ENCODE measurements at regions not wholly inside any gene's neighbourhood (a gene's known extent, or its start where the extent isn't known, plus 50 kb on each side); places are given as distances from the start of the nearest gene placed in this dataset.
"Not testable (repeated sequence)": the region's sequence is repeated elsewhere in the genome, so short reads cannot be mapped to it uniquely, and the experiment has no call there.

DNA sequence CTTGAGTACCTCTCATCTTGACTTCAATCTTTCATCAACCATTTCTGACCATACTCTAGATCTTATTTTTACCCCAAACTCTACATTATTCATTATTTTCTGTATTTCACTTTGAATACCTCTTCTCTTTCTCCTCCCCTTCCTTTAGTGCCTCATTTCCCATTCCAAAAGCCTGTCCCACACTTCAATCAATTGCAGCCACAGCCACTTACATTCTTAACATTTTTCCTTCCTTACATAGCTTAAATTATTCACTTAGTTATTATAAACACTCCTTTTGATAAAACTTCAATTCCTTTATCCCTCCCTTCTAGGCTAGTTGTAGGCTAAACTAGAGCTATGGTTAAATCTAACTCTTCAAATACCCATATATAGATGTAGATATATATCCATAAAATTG lies 344.0 kb downstream of the PRR16 start:
- no peak for DNase-seq (ENCODE audit: low read depth, low spot score)
- no peak overlapping the region for H3K4me3 ChIP-seq (ENCODE audit: low read length)

DNA sequence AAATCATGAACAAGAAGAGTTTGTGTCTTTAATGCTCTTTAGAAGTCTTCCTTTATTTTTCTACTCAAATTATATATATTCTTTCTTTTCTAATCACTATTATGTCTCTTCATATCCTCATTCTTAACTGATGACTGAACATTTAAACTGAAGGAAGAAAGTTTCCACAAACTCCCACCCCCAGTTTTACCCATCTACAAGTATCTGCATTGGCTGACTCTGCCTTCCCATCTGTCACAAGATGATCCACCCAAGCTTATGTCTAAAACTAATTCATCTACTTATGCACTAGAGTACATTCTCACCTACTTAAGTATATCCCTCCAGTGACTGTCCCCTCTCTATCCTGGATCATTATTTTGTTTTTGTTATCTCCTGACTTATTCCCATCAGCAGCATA lies 344.5 kb downstream of the PRR16 start:
- no peak overlapping the region for H3K4me3 ChIP-seq (ENCODE audit: low read length)
- DNase-seq (ENCODE audit: low read depth, low spot score), result no peak

DNA sequence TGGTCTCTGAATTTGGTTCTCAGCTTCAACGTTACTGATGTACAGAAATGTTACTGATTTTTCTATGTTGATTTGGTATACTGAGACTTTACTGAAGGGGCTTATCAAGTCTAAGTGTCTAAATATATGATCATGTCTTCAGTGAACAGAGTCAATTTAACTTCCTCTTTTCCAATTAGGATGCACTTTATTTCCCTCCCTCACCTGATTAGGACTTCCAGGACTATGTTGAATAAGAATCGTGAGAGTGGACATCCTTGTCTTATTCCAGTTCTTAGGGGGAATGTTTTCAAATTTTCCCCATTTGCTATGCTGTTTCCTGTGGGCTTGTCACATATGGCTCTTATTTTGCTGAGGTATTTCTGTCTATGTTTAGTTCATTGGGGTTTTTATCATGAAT lies 349.5 kb downstream of the PRR16 start:
- no peak overlapping the region for H3K4me3 ChIP-seq (ENCODE audit: low read length)
- DNase-seq (ENCODE audit: low read depth, low spot score), result no peak

DNA sequence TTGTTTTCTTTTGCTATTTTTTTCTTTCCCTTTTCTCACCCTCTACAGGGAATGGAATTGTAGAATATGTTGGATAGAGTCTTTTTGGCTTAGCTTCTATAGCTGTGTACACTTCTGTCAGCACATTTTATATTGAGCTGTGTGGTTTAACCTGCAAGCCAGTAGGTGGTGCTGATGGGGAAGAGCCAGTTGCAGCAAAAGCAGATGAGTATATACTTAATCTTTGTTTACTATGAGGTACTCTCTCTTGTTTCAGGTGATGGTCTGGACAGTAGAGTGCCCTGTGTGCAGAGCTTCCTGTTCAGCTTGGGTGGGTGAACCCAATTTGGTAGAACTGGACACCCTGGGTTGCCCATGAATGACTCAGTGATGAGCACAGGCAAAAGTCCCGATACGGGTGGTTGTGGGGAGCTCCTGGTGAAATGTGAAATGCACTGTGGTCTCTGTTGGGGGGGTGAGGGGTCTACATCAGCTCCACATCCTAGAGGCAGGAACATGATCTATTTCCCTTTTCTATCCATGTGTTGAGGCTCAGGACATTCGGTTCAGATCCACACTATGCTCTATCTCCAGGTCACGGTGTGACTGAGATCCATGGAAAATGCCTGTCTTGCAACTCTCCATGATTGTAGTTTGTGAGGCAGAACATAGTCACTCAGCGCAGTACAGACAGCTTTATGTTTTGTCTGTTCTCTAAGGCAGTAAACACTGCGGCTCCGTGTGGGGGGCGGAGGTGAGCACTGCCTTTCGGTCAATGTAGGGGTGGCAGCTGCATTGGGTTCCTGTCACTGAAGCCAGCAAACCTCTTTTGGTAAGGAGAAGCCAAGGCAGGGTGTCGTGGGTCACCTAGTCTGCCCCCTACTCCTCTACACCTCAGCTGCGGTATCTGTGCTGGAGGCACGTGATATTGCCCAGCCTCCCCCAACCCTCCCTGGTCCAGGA lies 353.2 kb downstream of the PRR16 start:
- DNase-seq (ENCODE audit: low read depth, low spot score), result peak; percentile 6
- no peak overlapping the region for H3K4me3 ChIP-seq (ENCODE audit: low read length)

DNA sequence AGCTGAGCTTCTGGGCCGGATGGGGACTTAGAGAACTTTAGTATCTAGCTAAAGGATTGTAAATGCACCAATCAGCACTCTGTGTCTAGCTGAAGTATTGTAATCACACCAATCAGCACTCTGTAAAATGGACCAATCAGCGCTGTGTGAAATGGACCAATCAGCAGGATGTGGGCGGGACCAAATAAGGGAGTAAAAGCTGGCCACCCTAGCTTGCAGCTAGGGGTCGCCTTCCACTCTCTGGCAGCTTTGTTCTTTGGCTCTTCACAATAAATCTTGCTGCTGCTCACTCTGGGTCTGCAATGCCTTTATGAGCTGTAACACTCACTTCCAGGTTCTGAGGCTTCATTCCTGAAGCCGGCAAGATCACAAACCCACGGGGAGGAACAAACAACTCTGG lies 354.0 kb downstream of the PRR16 start:
- no peak for DNase-seq (ENCODE audit: low read depth, low spot score)
- H3K4me3 ChIP-seq (ENCODE audit: low read length), result no peak overlapping the region

DNA sequence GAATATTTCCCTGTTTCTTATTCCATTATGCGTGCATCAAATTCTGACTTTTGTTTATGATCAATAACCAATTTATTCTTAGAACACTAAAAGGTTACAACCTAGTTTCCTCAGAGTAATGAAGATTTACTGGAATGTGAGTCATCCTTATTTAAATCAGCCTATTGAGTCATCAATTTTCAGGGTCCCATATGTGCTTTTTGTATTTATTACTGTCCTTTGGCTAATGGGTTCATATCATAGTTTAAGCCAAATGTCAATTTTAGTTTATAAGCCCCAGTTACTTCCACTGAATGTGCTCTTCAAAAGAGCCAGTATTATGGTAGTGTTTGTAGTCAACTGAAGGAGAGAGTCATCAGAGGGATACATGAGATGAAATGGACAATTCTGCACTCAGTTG lies 359.2 kb downstream of the PRR16 start:
- no peak for DNase-seq (ENCODE audit: low read depth, low spot score)
- H3K4me3 ChIP-seq (ENCODE audit: low read length), result no peak overlapping the region

DNA sequence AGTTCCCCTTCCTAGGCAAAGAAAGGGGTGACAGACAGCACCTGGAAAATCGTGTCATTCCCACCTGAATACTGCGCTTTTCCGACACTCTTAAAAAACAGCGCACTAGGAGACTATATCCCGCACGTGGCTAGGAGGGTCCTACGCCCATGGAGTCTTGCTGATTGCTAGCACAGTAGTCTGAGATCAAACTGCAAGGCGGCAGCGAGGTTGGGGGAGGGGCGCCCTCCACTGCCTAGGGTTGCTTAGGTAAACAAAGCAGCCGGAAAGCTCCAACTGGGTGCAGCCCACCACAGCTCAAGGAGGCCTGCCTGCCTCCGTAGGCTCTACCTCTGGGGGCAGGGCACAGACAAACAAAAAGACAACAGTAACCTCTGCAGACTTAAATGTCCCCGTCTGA lies 367.5 kb downstream of the PRR16 start:
- H3K4me3 ChIP-seq (ENCODE audit: low read length); DNase-seq (ENCODE audit: low read depth, low spot score): not testable (repeated sequence)

DNA sequence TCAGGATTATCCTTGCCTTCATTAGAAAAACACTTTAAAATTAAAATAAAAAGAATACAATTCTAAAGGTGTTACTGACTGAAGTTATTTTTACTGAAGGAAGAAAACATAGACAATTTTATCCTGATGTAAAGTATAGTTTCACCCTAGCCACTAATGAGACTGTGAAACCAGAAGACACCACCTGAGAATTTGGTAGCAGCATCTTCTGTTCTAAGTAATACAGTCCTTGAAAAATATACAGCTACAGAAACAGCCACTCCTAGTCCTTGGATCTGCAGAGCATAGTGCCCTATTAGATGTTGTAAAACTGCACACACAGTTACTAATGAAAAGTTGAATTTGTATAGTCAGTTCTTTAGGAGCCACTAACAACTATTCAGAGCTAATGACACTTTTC lies 377.7 kb downstream of the PRR16 start:
- DNase-seq (ENCODE audit: low read depth, low spot score), result no peak
- no peak overlapping the region for H3K4me3 ChIP-seq (ENCODE audit: low read length)

DNA sequence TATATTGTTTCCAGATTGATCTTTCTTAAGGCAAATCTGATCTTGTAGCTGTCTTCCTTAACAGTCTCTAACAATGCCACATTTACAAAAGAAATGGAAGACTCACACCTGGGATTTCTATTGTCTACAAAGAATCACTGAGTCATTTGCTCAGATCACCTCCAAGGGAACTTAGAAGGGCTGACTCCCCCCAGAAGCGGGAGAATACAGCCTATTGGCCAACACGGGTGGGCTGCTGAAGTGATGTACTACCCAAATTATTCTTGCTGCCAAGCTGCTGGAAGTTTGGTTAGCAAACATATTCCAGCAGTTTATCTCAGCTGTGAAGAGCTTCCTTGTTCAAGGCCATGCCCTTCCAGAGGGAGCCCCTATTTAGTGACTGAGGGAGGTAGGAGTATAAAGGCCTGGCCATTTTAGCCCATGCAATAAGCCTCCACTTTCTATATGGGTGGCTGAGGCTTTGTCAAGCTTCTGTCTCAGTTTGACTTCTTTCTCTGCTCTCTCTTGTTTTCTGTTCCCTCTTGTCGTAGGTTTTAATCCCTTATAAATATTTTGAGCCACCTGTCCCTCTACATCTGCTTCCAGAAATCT lies 379.4 kb downstream of the PRR16 start:
- no peak for DNase-seq (ENCODE audit: low read depth, low spot score)
- no peak overlapping the region for H3K4me3 ChIP-seq (ENCODE audit: low read length)

DNA sequence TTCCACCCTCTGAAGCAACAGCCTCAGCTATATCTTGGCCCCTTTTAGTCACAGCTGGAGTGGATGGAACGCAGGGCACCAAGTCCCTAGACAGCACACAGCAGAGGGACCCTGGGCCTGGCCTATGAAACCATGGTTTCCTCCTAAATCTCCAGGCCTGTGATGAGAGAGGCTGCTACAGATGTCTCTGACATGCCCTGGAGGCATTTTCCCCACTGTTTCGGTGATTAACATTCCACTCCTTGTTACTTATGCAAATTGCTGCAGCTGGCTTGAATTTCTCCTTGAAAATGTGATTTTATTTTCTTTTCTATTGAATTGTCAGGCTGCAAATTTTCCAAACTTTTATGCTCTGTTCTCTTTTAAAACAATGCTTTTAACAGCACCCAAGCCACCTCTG lies 384.8 kb downstream of the PRR16 start:
- DNase-seq (ENCODE audit: low read depth, low spot score), result no peak
- H3K4me3 ChIP-seq (ENCODE audit: low read length), result no peak overlapping the region

DNA sequence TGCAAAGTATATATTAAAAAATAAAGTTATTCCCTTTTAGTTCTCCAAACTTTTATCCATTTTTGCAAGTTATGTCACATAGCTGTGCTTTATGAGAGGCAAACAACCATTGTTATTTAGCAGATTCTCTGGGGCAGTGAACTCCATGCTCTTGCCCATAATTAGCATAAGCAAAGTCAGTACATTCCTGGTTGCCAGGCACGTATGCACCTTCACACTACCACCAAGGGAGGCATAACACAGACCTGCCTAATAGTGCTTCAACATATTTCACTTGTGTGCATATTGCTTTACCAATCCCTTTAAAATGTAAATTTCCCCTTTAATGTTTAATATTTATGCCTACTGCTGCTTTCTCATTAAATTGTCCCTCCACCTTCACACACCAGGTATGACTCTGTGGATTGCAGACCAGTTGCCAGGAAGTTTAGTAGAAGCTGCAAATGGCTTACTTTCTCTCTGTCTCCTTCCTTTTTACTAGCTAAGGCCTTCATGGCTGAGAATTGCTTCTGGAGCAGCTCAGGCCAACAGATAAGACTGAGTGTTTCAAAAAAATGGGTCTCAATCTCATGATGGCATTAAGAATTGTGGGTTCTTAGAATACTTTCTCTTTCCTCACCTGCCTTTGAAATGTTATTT lies 388.2 kb downstream of the PRR16 start:
- DNase-seq (ENCODE audit: low read depth, low spot score), result no peak
- no peak overlapping the region for H3K4me3 ChIP-seq (ENCODE audit: low read length)

DNA sequence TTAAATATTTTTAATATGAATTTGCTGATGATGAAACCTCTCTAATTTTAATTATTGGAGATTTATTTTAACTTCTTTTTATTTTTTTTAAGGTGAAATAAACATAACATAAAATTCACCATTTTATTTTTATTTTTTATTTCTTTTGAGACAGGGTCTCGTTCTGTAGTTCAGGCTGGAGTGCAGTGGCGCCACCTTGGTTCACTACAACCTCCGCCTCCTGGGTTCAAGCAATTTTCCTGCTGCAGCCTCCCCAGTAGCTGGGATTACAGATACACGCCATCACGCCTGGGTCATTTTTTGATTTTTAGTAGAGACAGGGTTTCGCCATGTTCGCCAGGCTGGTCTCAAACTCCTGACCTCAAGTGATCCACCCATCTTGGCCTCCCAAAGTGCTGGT lies 402.9 kb downstream of the PRR16 start:
- no peak for DNase-seq (ENCODE audit: low read depth, low spot score)

DNA sequence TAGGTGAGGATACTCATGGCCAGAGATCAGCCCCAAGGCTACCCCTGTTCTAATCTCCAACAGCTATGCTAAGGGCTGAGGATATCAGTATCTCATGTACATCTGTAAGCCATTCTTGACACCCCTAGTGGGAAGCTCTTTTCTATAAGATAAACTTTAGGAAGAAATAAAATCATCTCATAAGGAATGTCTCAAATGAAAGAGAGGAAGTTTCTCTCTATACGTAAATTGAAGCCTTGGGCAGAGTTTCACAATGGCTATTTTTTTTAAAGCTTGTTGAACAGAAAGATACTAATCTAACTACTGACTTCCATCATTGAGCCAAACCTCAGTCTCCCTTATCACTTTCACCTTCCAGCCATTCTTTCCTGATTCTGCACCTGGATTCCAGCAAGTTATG lies 405.7 kb downstream of the PRR16 start:
- no peak for DNase-seq (ENCODE audit: low read depth, low spot score)
- H3K4me3 ChIP-seq (ENCODE audit: low read length), result no peak overlapping the region

More for the DNA sequence above, 402.9 kb downstream of the PRR16 start:
- no peak overlapping the region for H3K4me3 ChIP-seq (ENCODE audit: low read length)

DNA sequence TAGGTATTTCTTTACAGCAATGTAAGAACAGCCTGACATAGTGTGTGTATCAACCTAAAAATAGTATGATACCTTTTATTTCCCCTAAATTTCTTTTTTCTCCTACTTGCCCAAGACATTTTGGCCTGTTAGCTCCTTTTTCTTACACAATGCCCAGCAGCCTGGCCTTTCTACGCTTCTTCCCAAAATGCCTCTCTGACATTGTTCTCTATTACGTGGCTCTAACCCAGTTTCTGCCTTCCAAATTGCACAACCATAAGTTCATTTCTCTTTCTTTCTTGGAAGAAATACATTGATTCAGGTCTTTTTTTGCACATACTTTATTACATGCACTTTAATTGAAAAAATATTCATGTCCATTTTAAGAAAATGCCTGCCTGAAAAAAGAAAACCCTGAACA lies 408.2 kb downstream of the PRR16 start:
- no peak overlapping the region for H3K4me3 ChIP-seq (ENCODE audit: low read length)
- DNase-seq (ENCODE audit: low read depth, low spot score), result no peak

DNA sequence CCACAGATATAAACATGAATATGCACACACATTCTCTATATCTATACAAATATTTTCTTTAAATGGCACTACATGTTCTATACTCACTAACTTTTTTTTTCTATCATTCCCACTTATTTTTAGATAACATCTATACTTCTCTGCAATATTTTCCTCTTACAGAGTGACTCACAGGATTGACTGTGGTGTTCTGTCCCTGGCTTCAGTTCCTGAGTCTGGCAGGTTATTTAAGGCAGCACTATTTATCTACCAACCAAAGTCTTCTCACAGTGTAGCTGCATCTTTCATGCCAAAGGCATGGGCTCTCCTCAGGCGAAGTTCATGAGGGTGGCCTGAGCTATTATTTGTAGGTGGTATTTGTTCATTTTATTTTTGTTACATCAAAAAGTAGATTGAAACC lies 409.0 kb downstream of the PRR16 start:
- no peak for DNase-seq (ENCODE audit: low read depth, low spot score)

DNA sequence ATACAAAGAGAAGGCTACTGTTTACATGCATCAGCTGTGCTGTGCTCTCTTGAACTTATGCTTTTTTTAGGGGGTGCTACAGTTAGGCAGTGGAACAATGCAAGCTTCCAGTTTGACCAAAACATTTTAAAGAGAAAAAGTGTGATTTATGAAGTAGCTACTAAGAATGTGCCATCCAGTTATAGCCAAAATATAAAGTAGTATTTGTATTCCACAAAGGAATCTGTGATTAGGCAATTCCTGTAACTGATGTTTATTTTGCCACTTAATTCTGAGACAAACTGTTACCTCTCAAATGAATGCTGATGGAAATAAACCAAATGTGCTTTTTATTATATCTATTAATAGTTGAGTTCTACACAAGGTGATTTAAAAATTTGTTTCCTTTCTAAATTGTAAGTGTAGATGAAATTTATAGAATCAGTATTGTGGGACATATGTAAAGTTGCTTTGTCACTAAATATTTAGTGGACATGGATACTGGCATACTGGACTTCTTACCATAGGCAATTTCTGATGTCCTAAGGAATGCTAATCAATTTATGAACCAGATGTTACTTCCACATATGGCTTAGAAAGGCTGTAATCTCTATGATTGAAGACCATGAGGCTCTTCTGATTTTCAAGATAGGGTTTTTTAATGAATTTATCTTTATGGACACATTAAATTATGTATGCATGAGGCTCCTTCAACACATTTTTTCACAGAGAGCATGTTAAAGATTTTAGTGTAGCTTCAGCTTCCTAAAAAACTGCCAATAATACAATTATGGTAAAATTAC lies 410.2 kb downstream of the PRR16 start:
- H3K4me3 ChIP-seq (ENCODE audit: low read length), result no peak overlapping the region
- DNase-seq (ENCODE audit: low read depth, low spot score), result no peak

More for the DNA sequence above, 409.0 kb downstream of the PRR16 start:
- H3K4me3 ChIP-seq (ENCODE audit: low read length), result no peak overlapping the region

DNA sequence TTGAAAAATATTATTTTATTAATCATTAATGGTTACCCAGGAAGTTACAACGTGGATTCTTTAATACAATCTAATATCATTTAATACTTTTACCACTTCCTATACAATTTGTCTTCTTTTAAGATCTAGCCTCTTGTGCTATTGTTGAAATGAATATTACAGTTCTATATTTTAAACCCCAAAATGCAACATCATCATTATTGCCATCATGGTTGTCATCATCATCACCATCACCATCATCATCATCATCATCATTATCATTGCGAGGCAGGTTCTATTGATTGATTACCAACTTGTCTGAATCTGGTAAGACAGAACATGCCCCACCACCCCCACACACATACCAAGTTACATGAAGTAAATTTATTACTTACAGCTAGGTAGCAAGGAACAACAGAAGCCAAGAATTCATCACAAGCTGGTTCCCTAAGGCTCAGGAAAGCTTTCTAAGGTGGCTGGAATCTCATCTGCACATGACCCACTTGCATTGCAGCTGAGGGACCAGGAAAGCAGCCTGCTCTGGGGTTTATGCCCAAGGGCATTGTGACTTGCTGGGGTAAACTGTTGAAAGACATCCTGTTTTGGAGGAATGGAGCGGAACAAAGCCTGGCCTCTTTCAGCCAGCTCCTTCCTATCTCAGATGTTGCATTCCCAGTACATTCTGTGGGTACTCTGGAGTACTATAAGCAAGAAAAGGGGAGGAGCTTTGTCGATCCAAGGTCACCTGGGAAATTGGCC lies 418.1 kb downstream of the PRR16 start:
- H3K4me3 ChIP-seq (ENCODE audit: low read length), result no peak overlapping the region
- no peak for DNase-seq (ENCODE audit: low read depth, low spot score)

DNA sequence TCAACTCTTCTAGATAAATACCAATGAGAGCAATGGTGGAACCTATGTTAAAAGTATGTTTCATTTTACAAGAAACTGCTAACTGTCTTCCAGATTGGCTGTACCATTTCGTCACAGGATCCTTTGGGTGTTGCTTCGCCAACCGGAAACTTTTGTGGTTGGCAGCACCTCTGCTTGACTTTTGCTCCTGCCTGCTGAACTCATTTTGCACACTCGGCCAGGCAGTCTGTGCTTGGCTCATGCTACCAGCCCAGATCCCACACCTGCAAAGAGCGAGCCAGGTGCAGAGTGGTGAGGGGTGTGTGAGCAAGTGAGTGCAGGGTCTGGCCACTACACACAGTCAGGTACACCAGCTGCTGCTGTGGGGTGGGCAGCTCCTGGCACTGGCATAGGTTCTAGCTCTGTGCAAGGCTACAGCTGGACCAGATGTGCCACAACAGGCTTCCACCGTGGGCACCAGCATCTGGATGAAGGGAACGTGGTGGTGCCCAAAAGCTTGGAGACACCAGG lies 422.3 kb downstream of the PRR16 start:
- H3K4me3 ChIP-seq (ENCODE audit: low read length), result no peak overlapping the region
- peak; percentile 44 for DNase-seq (ENCODE audit: low read depth, low spot score)

DNA sequence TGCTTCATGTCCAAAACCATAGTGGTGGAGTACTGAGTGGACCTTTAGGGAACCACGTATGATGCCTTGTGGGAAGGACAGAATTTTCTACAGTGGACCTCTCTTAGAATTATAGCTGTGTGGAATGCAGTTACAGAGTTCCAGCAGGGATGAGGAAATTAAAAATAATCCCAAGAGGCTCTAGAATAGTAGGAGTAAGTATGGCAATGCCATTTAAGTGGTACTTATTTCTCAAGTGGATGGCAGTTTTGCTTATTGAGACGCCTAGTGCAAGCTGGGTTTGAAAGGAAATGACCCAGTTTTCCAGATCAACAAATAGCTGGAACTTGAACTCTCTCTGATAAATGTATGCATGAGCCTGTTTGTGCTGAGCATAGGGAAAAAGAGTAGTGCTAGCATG lies 431.6 kb downstream of the PRR16 start:
- no peak overlapping the region for H3K4me3 ChIP-seq (ENCODE audit: low read length)

More for the DNA sequence above, 431.6 kb downstream of the PRR16 start:
- DNase-seq (ENCODE audit: low read depth, low spot score), result no peak
